ENCODE measurements at regions not wholly inside any gene's neighbourhood (a gene's known extent, or its start where the extent isn't known, plus 50 kb on each side); places are given as distances from the start of the nearest gene placed in this dataset.
A peak's percentile ranks its signal among the peaks of the same experiment; 100 is the strongest.

DNA sequence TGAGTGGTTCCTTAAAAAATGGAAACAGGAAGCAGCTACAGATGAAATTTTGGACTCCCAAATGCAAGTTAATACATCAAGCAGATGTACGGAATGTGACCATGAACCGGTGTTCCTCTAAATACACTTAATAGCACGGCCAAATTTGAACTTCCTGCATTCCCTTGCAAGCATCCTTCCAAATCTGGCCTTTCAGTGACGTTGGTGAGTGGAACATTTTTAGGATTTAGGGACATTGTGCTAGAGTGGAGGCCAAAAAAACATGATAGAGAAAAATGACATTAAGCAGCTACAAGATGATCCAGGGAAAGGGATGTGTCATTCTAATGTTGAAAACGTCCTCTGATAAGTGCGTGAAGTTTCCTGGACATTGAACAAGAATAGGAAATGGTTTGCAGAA lies 62.1 kb downstream of the CTAGE1 start:
- DNase-seq (ENCODE audit: low spot score): no peak

DNA sequence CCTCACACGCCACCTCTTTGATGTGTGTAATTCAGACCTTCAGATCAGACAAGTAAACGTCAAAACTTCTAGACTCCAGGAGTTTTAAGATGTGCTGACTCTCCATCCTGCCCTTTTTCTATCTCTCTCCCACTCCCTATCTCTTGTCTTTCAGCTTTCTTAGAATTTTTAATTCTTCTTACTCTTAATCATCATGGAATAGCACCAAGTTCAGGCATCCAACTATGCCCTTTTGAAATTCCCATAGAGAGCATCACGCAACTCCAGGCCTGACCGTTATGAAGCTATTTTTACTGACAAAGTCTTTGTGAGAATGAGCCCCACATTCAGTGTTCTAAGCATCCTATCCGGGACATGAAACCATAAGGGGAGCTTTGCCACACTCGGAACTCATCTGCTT lies 62.6 kb downstream of the CTAGE1 start:
- DNase-seq (ENCODE audit: low spot score): no peak

DNA sequence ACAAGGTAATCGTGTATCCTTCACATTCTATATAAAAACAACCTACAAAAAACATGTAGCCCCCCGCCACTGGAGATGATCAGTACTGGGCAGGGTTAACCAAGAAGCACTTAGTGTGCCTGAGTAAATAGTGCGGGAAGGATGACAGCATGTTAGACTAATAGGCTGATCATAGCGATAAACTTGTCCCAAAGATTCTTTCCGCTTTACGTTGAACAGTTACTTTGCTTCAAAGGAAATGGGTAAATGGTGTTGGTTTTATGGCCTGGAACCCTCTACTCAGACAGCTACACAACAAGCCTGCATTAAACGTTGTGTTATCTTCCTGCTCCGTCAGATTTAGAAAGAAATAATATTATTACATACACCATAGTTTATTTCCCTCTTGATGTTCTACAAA lies 67.7 kb downstream of the CTAGE1 start:
- DNase-seq (ENCODE audit: low spot score): no peak

DNA sequence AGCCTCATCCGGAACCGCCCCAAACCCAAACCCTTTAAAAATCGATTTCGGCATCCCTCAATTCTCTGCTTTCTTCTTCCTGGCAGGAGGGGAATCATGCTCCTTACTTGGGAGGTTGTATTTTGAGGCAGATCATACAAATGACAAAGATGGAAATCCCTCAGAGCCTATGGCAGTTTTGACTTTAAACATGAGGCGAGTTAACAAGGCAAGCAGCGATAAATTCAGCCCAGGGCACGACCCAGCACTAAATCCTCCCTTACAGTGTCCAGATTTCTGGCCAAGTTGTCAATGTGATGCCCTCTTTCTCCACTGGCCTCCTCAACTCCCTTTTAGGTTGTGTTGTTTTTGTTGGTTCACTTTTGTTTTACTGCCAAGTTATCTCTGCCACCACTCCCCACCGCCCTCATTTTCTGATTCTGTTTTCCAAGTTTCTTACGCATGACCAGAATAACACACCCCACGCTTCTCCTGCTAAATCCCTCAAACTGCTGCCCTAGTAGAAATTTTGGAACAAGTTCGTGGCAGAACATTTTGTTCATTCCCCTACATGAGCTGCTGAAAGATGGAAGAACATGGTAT lies 68.3 kb downstream of the CTAGE1 start:
- no peak for DNase-seq (ENCODE audit: low spot score)

DNA sequence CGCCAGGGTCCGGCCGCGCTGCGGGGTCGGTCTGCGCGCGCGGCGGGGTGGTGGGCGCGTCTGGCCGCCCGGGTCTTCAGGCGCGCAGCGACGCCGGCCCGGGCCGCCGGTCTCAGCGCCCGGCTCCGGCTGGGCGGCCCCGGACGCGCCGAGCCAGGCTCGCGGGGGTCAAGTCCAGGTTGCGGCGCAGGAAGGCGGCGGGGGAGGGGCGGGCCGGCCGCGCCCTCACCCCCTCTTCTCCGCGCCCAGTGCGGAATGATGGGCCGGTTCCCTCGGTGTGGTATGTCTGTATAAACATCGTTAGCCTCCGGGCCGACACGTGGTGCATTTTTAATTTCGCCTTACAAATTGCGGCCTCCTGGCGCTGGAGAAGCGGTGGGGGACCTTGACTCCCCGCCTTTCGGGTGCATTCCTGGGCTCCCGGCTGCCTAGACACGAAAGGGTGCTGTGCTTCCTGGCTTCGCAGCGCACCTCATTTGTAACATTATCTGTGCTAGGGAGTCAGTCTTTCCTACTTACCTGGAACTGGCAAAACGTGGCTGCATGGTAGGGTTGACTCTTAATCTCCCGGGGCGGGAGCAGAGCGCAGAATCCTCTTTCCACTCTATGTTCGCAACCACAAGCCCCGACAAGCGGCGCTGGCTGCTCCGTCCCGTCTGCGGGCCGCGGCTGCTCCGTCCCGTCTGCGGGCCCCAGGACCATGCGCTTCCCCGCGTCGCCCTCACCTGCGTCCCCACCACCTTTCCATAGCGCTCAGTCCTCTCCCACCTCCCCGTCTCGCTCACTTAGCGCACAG lies 69.0 kb downstream of the CTAGE1 start:
- DNase-seq (ENCODE audit: low spot score): peak; percentile 58

DNA sequence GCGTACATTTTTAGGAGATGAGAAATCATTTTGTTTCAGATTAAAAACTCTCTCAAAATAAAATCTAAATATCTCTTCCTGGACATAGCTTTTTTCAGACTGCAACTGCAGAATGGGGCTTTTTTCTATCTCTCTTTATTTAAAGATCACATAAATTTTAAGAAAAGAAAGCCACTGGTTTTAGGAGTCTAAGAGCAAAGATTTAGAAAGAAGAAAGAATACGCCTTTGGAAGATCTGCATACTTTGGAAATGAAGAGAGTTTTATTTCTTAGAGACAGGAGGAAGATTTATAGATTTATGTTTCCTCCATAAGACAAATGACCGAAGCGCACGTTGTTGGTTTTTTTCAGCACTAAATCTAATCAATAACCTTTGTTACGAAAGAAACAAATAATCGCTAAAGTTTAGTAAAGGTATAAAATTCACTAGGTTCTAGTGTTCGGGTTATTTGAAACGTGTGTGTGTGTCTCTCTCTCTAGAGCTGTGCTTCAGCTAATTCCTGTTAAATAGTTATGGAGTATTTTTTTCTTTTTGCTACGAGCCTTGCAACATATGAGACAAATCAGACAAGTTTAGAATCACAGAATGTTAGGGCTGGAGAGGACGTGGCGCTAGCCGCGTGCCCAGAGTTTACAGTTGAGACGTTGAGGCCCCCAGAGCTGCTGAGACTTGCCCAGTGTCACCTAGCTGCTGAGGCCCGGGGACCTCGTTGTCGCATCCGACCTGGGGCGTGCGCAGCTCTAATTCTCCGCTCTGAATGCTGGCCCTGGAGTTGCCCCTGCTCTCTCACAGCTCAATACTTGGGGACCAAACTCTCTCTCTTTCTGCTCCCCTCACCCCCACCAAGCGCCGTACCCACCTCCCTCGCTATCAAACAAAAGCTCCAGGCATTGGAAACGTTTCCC lies 69.9 kb downstream of the CTAGE1 start:
- peak; percentile 44 for DNase-seq (ENCODE audit: low spot score)

DNA sequence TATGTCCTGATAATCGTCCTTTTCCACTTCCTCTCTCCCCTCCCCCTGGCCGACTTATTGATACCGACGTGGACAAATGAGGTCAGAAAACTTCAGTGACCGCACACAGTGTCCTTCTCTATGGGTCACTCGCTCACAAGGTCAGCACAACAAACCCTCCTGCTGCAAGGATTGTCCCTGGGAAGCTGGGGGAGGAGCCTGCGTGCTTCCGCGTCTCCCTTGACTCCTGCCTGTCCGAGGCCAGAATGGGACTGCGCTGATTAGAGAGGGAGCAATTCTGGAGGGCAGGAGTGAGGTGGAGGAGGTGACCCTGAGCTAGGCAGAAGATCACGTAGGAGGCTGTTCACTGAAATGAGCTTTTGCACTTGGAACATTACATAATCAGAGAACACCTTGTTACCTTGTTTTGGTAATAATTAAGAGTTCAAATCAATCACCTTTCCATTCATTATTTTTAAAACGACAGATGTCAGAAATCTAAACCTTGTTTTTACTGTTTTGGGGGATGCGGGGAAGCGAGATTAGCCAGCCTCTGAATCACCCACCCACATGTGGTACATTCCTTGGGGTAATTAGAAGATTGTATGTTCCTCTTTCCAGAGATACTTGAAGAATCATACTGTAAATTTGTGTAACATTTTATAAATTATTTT lies 70.6 kb downstream of the CTAGE1 start:
- no peak for DNase-seq (ENCODE audit: low spot score)

DNA sequence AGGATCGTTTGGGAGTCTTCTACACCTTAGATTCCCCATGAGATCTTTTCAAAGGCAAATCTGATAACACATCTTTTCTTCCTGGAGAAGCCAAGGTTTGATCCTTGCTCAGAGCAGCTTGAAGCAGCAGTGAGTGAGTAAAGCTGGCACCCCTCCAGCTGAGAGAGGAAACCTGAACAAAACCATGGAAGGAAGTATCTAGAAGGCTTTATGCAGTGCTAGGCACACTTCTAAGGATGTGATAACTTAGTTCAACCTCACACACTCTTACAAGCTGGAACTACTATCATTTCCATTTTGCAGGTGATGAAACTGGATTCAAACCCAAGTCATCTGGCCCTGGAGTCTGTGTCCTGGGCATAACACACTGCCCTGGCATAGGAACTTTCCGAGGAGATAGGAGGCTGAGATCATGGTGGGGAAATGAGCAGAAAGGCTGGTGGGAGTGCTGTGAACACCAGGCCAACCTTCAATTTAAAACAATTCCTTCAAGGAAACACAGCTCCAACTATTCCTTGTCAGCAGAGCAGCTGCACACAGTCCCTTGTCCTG lies 71.2 kb downstream of the CTAGE1 start:
- no peak for DNase-seq (ENCODE audit: low spot score)

DNA sequence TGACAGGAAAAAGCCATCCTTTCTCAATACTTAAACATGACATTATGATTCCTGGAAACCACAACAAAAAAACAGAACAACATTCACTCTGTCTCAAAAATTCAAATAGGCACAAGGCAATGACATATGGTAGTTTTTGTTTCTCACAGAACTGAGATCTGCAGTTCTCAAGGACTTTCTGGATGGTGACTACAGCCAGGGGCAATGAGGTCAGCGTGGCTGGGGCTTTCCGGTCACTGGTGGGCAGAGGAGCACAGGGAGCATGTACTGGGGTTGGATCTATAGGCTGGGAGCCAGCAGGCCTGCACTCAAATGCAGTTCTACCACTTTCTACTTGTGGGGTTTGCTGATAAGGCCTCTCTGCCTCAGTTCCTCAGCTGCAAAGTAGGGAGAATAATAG lies 72.0 kb downstream of the CTAGE1 start:
- DNase-seq (ENCODE audit: low spot score): no peak

DNA sequence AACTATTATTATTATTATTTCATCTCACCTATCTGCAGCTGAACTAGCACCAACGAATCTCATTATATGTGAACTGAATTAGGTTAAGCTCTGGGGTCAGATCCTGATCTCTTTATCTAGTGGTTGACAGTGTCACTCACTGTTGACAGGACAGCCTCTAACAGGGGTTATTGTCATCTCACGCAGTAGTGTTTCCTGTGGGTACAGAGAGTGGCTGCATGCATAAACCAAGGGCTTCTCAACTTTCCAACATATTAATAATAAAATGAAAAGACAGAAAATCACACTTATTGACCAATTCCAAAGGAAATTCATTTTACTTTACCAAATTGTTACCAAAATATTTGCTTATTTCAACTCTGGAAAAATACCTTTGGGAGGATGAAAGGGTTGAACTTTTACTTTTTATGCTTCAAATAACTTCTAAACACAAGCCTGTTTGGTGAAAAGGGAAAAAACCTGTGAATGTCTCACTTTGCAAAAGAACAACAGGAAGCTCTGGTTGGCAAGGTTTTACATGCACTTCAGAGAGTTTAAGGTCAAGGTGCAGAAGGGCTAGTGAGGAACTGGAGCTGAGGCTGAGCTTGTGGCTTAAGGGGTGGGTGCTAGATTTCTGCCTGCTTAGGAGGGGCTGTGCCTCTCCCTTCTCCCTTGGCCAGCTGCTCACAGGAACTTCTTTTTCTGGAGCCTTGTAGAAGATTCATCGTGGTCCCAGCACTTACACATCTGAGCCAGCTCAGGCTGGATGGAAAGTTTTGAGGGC lies 72.6 kb downstream of the CTAGE1 start:
- no peak for DNase-seq (ENCODE audit: low spot score)

DNA sequence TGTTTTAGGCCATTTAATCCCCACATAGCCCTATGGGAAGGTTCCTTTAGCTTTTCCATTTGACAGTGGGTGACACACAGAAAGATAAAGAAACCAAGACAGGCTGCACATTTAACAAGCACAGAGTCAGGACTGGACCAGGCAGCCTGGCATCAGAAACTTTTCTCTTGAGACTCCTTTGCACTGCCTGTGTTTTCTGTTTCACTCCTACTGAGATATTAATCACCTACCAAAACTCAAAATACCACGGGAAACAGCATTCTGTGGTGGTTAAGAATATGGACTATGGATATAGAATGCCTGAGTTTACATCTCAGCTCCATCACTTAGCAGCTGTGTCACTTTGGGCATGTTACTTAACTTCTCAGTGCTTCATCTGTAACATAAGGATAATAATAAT lies 73.3 kb downstream of the CTAGE1 start:
- DNase-seq (ENCODE audit: low spot score): no peak

DNA sequence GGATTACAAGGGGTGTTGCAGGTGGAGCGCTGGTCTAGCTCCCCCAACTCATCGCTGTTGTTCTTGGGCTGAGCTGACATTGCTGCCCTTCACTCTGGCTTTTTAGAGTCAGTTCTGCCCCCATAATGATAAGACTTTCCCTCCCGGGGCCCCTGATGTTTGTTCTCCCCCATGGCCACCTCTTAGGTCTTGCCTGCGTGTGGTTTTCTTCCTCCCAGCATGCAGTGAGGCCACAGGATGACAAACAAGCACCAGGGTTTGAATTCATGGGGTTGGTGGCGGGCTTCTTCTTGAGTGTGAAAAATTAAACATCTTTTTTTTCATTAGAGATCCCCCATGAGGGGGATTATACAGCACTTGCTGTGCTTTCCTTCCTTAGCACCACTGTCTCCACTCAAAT lies 74.1 kb downstream of the CTAGE1 start:
- DNase-seq (ENCODE audit: low spot score): no peak

DNA sequence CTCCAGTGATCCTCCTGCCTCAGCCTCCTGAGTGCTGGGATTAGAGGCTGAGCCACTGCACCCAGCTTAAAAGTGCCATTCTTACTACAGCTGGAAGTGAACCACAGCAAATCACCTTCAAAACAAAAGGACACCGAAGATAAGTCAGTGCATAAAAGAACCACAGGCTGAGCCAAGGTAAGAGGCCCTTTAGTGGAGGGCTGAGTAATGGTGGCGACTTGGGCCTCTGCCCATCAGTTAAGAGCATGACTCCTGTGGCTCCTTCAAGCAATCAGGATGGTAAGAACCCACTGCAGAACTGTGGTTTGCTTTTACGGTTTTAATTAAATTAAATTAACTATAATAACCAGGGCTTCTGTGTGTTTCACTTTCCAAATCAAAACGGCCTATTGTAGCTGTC lies 75.1 kb downstream of the CTAGE1 start:
- DNase-seq (ENCODE audit: low spot score): no peak

DNA sequence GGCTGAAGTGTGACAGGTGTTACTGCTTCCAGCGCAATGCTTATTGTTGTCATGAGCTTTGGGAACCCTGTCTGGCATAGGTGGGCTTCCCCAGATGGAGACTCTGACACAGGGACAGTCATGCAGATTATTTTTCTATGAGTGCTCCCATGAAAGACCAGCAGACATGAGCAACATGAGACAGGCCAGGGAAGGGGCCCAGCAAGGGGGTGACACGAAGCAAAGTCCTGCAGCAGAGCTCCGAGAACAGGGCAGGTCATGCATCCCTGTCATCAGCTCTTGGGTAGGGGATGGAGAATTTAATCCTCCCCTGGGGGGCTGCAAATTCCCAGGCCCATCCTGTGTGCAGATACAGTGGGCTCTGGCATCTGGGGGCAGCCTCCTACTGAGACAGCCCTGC lies 77.4 kb downstream of the CTAGE1 start:
- DNase-seq (ENCODE audit: low spot score): no peak

DNA sequence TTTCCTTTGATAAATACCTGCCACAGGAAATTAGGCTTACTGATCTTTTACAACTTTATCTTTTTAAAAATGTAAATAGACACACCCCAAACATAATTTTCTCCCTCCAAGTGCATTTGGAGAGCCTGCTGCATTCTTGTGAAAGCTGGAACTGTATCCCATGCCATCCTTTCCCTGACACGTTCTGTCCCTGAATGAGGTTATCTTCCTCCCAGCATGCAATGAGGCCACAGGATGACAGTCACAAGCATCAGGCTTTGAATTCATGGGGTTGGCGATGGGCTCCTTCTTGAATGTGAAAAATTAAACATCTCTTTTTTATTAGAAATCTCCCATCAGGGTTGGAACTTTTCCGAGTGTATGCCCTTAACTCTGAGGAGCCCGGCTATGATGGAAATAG lies 77.8 kb downstream of the CTAGE1 start:
- DNase-seq (ENCODE audit: low spot score): no peak

DNA sequence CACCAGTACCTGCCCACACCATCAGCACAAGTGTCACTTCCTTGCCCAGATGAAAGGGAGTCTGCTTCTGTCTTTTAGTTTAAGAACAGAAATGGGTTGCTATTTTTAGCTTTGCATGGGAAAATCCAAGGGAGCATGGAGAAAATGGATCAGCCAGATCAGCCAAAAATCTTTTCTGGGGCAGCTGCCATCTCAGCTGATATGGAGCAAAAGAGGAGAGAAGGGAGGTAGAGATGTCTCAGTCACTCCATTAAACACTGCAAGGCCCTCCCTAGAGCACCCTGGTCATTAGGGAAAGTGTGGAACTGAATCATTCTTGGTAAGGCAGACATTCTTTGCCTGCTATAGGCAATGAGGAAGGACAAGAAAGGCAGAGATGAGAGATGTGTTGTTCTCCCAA lies 79.9 kb downstream of the CTAGE1 start:
- DNase-seq (ENCODE audit: low spot score): no peak

DNA sequence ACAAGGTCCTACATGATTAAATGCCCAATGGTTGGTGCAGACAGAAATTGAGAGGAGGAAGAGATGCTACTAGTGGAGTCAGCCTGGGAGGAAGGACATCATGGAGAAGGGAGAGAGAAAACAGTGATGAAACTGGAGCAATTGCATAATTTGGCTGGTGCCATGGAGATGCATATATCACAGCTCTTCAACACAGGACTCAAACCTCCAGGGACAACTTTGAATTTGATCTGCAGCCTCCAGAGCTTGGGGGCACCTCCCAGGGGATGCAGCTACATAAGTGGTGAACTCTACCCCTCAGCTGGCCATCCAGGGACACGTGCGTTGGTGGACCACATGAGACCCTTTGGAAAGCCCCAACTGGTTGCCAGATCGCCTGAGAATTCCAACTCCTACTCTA lies 80.4 kb downstream of the CTAGE1 start:
- no peak for DNase-seq (ENCODE audit: low spot score)

DNA sequence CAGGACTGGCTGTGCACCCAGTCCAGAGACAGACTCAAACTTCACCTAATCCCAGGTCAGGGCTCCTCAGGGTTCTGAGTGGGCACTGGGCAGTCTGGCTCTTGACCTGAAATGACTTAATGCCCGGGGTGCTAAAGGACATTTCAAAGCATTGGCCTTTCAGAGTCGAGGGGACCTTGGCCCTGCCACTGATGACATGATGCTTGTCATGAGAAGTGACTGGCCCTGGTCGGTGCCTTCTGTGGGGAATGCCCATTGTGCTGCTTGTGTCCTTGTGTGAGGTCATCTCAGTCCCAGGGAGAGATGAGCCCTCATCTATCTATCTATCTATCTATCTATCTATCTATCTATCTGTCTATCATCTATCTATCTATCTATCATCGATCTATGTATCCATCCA lies 81.3 kb downstream of the CTAGE1 start:
- no peak for DNase-seq (ENCODE audit: low spot score)

DNA sequence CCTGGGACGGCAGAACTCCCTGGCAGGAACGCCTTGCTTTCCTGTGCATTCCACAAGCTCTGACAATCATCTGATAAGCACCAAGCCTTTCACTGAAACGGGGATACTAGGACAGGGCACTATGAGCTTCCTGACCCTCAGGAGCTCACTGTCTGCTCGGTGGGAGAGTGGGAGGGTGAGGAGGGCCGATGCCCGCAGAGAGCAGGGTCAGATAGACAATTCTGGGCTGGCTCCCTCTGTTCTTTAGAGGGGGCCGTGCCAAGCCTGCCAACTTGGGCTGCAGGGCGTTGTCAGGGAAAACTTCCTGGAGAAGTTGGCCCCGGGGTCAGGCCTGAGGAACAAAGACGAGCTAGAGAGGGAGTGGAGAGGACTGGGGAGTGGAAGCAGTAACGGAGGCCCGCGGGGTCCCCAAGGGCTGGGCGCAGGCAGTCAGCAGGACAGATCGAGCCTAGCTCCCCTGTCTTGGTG lies 82.0 kb downstream of the CTAGE1 start:
- DNase-seq (ENCODE audit: low spot score): no peak

DNA sequence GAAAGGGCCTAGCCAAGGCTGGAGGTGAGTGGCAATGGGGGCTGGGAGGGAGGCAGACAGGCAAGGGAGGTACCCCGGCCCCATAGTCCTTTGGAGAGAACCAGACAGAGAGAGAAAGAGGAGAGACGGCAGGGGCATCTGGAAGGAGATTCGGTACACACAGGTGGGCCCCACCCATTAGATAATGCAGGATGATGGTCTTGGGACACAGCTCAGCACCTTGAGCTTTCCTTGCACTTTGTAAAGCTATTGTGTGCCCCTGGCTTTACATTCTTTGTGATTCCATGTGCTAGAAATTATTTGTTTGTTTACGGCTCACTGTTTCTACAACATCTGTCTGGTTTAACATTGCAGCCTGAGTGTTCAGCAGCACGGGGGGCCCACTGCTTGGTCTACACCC lies 83.1 kb downstream of the CTAGE1 start:
- DNase-seq (ENCODE audit: low spot score): no peak

DNA sequence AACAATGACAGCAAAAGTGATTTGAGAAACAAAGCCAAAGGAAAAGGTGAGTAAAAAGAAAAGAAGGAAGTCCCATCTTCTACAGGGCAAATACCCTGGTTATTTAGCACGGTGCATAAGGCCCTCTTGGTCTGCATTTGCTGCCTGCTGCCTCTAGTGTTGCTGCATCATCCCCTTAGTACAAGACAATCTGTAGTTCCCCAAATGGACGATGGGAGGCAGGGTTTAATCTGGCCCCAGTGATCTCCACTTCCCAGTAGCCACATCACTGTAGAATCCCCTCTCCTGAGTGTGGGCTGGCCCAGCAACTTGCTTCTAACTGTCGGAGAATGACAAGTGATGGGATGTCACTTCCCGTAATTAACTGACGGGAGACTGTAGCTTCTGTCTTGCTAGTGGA lies 85.1 kb downstream of the CTAGE1 start:
- no peak for DNase-seq (ENCODE audit: low spot score)

All from D341Med (cell line).